Uterus (tissue), 2 donors: ENCODE measurements at regions not wholly inside any gene's neighbourhood (a gene's known extent, or its start where the extent isn't known, plus 50 kb on each side); places are given as distances from the start of the nearest gene placed in this dataset.

ENCODE experiments used
- POLR2A ChIP-seq, 2 donors: fragments of 450-650 bp; IDR thresholded peaks; one replicate each; pipeline ENCODE4 v1.6.1; 2016; ENCODE audit warnings: antibody characterized with exemption in 2 of 2, mild to moderate bottlenecking in 1 of 2, moderate library complexity in 1 of 2
- TF ChIP-seq, protein P1 (sequence below), 4 experiments: fragments of 200-600 bp in 2 of 4; fragments of 450-650 bp in 2 of 4; sonication (generic) in 2 of 4; IDR thresholded peaks; one replicate each; pipeline ENCODE4 v1.5.1; 2016 to 2019; ENCODE audit warnings: antibody characterized with exemption in 4 of 4, mild to moderate bottlenecking in 2 of 4, moderate library complexity in 1 of 4

DNA sequence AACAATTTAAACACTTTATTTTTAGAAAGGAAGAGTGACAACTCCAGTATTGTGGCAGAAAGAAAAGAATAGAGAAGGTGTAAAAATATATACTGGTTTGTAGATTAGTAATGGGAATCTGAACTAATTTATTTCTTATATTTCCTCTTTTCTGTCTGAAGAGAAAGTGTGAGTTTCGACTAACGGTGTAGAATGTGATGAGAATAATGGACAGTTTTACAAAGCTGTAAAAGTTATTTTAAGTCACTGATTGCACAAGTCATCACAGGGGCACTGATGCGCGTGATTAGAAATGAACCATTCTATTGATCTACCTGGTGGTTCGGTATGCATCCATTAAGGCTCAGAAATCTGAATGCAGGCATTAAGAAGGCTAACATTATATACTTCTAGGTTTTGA lies 158.5 kb upstream of the ATXN7L3B start:
- TF ChIP-seq, protein P1, sequence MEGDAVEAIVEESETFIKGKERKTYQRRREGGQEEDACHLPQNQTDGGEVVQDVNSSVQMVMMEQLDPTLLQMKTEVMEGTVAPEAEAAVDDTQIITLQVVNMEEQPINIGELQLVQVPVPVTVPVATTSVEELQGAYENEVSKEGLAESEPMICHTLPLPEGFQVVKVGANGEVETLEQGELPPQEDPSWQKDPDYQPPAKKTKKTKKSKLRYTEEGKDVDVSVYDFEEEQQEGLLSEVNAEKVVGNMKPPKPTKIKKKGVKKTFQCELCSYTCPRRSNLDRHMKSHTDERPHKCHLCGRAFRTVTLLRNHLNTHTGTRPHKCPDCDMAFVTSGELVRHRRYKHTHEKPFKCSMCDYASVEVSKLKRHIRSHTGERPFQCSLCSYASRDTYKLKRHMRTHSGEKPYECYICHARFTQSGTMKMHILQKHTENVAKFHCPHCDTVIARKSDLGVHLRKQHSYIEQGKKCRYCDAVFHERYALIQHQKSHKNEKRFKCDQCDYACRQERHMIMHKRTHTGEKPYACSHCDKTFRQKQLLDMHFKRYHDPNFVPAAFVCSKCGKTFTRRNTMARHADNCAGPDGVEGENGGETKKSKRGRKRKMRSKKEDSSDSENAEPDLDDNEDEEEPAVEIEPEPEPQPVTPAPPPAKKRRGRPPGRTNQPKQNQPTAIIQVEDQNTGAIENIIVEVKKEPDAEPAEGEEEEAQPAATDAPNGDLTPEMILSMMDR (IDR thresholded peaks at IDR 0.05), result no peak
- no peak for TF ChIP-seq POLR2A (IDR thresholded peaks at IDR 0.05)
